Right lobe of liver (tissue), 6 donors: ENCODE measurements at regions not wholly inside any gene's neighbourhood (a gene's known extent, or its start where the extent isn't known, plus 50 kb on each side); places are given as distances from the start of the nearest gene placed in this dataset.

Source experiments
- ATAC-seq, 4 donors: fragments of 200-7000 bp; cut with Tn5 transposase; one replicate each; pipeline ENCODE4 v1.9.1; 2020; ENCODE audit warnings: mild to moderate bottlenecking in 4 of 4, moderate library complexity in 4 of 4
- DNase-seq, 3 donors: peaks; one replicate each; pipeline ENCODE4 v3.0.0-alpha.2; 2020
- H3K27ac ChIP-seq, 3 donors: fragments of 200-600 bp; one replicate each; pipeline ENCODE4 v1.8.0; 2022
- H3K27me3 ChIP-seq, 2 donors: fragments of 200-600 bp; one replicate each; pipeline ENCODE4 v1.8.0; 2022
- H3K36me3 ChIP-seq, 4 donors: fragments of 200-600 bp; sonication (generic) in 1 of 4; one replicate each; pipeline versions ENCODE4 v1.5.1 to v1.8.0; 2017 to 2022; ENCODE audit warnings: control low read depth in 1 of 4
- H3K4me1 ChIP-seq, 4 donors: fragments of 200-600 bp; sonication (generic) in 1 of 4; one replicate each; pipeline versions ENCODE4 v1.5.1 to v1.8.0; 2017 to 2022; ENCODE audit warnings: control low read depth in 1 of 4
- H3K4me3 ChIP-seq, 3 donors: fragments of 200-600 bp; one replicate each; pipeline ENCODE4 v1.8.0; 2022
- H3K9me3 ChIP-seq, 4 donors: fragments of 200-600 bp; sonication (generic) in 1 of 4; one replicate each; pipeline versions ENCODE4 v1.5.1 to v1.8.0; 2017 to 2022; ENCODE audit warnings: control low read depth in 1 of 4
- POLR2A ChIP-seq: fragments of 450-650 bp; IDR thresholded peaks from one replicate; pipeline ENCODE4 v1.6.1; 2017; ENCODE audit warnings: antibody characterized with exemption, mild to moderate bottlenecking
- WGBS: methylation state at CpG from one replicate; pipeline ENCODE4 v1.1.6; 2018; ENCODE audit warnings: low coverage, low lambda C conversion rate; ENCODE audit not compliant: insufficient coverage; ENCODE audit errors: missing lambda C conversion rate; 5-methylcytosine and 5-hydroxymethylcytosine counted together
- intact Hi-C, 2 donors: fragments of 100-400 bp; cut with DNase I; formaldehyde crosslinking; loops; one replicate each; pipeline versions ENCODE4 v1.11.2 to v1.14.1; 2022
- TF ChIP-seq, protein P1 (sequence below), 4 donors: fragments of 200-600 bp in 3 of 4; fragments of 450-650 bp in 1 of 4; IDR thresholded peaks; one replicate each; pipeline versions ENCODE4 v1.5.1 to v1.8.0; 2016 to 2022; ENCODE audit warnings: antibody characterized with exemption in 4 of 4, mild to moderate bottlenecking in 2 of 4
- donor health status: DM: no; HTN: yes; CAD: no.
- donor health status: DM: no; HTN: no; CAD: no.
- donor health status: DM: no; HTN: no; CAD: no.
- donor health status: DM: no; HTN: yes; CAD: no.
- donor health status: DM: no; HTN: yes; CAD: no.

DNA sequence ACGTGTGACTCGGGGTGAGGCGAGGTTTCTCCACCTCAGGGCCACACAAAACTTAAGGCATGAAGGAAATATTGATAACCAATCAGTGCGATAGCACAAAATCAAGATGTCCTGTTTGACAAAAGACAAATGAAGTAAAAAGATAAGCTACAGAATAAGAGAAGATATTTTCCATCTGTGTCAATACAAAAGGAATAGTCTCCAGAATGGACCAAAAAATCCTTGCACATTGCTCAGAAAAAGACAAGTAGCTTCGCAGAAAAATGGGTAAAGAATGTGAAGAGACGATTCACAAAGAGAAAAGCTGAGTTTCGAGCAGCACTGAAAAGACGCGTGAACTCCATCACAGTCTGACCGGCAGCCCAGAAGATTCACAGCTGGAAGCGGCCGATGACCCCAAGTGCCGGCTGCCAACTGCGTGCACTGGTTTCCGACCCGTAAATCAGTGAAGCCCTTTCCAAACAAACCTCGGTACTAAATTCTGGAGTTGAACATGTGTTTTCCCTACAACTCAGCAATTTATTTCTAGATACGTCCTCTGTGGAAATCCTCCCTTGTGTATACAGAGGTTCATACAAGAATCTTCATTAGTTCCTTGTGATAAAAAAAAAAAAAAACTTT, 308.4 kb downstream of the BRD1 start:
- Histone ChIP-seq H3K27ac (no peak overlapping the region), H3K9me3 (no peaks in the 10 kb centered on the region), H3K27me3 (no peaks in the 10 kb centered on the region), H3K4me1 (no peaks in the 10 kb centered on the region), H3K36me3 (no peaks in the 10 kb centered on the region), H3K4me3 (no peak overlapping the region)
- intact Hi-C loops = no loop called here
- TF ChIP-seq POLR2A = no peak
- TF ChIP-seq, protein P1, sequence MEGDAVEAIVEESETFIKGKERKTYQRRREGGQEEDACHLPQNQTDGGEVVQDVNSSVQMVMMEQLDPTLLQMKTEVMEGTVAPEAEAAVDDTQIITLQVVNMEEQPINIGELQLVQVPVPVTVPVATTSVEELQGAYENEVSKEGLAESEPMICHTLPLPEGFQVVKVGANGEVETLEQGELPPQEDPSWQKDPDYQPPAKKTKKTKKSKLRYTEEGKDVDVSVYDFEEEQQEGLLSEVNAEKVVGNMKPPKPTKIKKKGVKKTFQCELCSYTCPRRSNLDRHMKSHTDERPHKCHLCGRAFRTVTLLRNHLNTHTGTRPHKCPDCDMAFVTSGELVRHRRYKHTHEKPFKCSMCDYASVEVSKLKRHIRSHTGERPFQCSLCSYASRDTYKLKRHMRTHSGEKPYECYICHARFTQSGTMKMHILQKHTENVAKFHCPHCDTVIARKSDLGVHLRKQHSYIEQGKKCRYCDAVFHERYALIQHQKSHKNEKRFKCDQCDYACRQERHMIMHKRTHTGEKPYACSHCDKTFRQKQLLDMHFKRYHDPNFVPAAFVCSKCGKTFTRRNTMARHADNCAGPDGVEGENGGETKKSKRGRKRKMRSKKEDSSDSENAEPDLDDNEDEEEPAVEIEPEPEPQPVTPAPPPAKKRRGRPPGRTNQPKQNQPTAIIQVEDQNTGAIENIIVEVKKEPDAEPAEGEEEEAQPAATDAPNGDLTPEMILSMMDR (IDR thresholded peaks at IDR 0.05) = no peak
- WGBS = 55% methylated on average over 17 of the region's 18 CpGs
- peak in 1 of 3 donors; percentile 33 for DNase-seq
- ATAC-seq = no peak

DNA sequence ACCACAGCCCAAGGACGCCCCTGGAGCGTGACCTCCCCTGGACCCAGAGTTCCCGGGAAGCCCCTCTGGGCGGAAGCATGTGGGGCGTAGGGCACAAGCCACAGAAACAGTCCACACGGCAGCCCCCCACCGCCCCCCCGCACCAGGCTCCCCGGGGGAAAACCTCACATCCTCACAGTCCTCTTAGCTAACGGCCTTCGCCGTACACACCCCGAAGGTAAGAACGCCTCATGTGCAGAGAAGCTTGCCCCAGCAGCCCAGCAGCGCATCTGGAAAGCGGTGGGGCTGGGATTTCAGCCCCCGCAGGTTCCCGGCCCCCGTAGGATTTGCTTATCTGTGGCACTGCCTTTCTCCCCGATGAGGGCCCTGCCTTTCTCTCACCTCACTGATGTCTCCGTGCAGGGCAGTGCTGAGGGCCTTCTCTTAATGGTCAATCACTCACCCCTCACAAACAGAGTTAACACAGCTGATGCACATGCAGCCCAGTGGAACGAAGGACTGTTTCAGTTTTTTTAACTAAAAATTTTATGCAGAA, 309.2 kb downstream of the BRD1 start:
- no peak overlapping the region for H3K4me3 ChIP-seq
- H3K27ac ChIP-seq = no peak overlapping the region
- H3K4me1 ChIP-seq = no peaks in the 10 kb centered on the region
- DNase-seq (peak in 1 of 3 donors; percentile 17), ATAC-seq (no peak)
- no peaks in the 10 kb centered on the region for H3K9me3 ChIP-seq
- TF ChIP-seq, protein P1 (IDR thresholded peaks at IDR 0.05) = no peak
- no peak for TF ChIP-seq POLR2A
- no peaks in the 10 kb centered on the region for H3K36me3 ChIP-seq
- 24% methylated on average over 7 of the region's 22 CpGs for WGBS
- intact Hi-C loops = no loop called here
- H3K27me3 ChIP-seq = no peaks in the 10 kb centered on the region

DNA sequence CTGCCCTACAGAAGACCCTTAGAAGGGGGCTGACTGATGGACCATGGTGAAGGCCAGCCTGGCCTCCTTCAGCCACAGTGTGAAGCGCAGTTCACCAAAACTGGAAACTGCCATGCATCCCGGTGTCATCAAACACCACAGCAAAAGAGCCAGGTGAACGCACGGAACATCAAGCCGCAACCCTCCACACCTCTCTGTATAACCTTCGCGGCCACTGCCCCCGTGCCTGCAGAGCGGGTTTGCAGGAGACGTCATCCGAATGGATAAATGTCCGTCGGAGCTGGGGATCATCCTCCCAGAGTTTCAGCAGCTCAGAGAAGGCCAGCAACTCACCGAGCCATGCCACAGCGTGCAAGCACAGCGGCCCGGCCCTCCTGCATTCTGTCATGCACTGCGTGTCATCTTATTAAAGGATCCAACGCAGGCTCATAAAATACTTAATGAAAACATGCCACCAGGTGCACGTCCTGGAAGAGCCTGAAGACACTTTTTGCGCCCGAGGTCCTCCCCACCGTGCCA, 309.9 kb downstream of the BRD1 start:
- Histone ChIP-seq H3K27me3 (no peaks in the 10 kb centered on the region), H3K36me3 (no peaks in the 10 kb centered on the region), H3K27ac (no peak overlapping the region), H3K4me1 (no peaks in the 10 kb centered on the region), H3K9me3 (no peaks in the 10 kb centered on the region), H3K4me3 (no peak overlapping the region)
- DNase-seq (peak in 1 of 3 donors; percentile 23), ATAC-seq (no peak)
- intact Hi-C loops = no loop called here
- 70% methylated on average over 7 of the region's 23 CpGs for WGBS
- TF ChIP-seq POLR2A = no peak
- TF ChIP-seq, protein P1 (IDR thresholded peaks at IDR 0.05) = no peak

DNA sequence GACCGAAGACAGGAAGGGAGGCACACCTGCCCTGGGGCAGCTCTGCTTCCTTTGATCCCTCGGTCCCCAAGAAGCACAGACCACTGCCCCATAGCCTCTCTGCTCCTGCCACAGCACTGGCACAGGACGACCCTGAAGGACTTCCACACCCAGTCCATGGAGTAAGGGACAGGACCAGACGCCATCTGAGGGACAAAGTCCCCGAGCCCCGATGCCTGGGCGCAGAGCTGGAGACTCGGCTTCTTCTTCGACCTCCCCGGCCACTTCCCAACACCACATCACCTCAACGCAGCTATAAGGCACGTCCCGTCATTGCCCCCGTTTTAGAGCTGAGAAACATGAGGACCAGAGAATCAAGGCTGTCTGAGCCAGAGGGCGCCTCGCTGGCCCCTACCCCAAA, 310.5 kb downstream of the BRD1 start:
- TF ChIP-seq, protein P1 (IDR thresholded peaks at IDR 0.05) = no peak
- TF ChIP-seq POLR2A = no peak
- DNase-seq = peak in 1 of 3 donors; percentile 28
- 63% methylated on average over 5 of the region's 16 CpGs for WGBS
- intact Hi-C loops = no loop called here
- H3K27ac ChIP-seq = no peak overlapping the region
- H3K27me3 ChIP-seq = no peaks in the 10 kb centered on the region
- no peaks in the 10 kb centered on the region for H3K4me1 ChIP-seq
- H3K4me3 ChIP-seq = no peak overlapping the region
- H3K36me3 ChIP-seq = no peaks in the 10 kb centered on the region
- ATAC-seq = peak in 1 of 4 donors; percentile 20
- no peaks in the 10 kb centered on the region for H3K9me3 ChIP-seq
